SK-N-SH (cell line): ENCODE measurements at regions not wholly inside any gene's neighbourhood (a gene's known extent, or its start where the extent isn't known, plus 50 kb on each side); places are given as distances from the start of the nearest gene placed in this dataset.

Source experiments
- CTCF ChIA-PET: fragments of 300-600, 350-600 bp; formaldehyde crosslinking; extraction: SDS; loops from one replicate; lab custom pipeline; 2021; lab: Yijun Ruan, JAX
- POLR2A ChIA-PET: fragments of 350-600 bp; sonication (Branson Sonifier 250); formaldehyde crosslinking; extraction: SDS; loops from one replicate; lab custom pipeline; 2020; ENCODE audit warnings: antibody characterized with exemption, inconsistent platforms; lab: Yijun Ruan, JAX
- DNase-seq: peaks from one replicate; pipeline ENCODE4 v3.0.0; 2012
- H2AFZ ChIP-seq: fragments of 200-600 bp; sonication (generic); 2 replicates; pipeline ENCODE4 v1.8.1; 2016; ENCODE audit warnings: antibody characterized with exemption, mild to moderate bottlenecking, low read depth
- H3F3A ChIP-seq: fragments of 200-600 bp; sonication (generic); replicated peaks from 2 replicates; pipeline ENCODE3; 2016; ENCODE audit warnings: antibody characterized with exemption, mild to moderate bottlenecking; ENCODE audit not compliant: insufficient read depth
- H3K27ac ChIP-seq, 2 experiments: fragments of 200-500 bp in 1 of 2; fragments of 200-600 bp in 1 of 2; sonication (Bioruptor generic) in 1 of 2; sonication (generic), shearing (Covaris generic) in 1 of 2; 2 replicates each; pipeline versions ENCODE4 v1.5.1 to v1.6.1; 2014 to 2016; ENCODE audit warnings: low read depth in 2 of 2, inconsistent platforms in 1 of 2, low read length in 1 of 2, mild to moderate bottlenecking in 1 of 2, mixed read lengths in 1 of 2
- H3K27me3 ChIP-seq: fragments of 200-600 bp; sonication (generic), shearing (Covaris generic); 2 replicates; pipeline ENCODE4 v1.6.1; 2016; ENCODE audit warnings: mixed run types; ENCODE audit not compliant: insufficient read depth
- H3K36me3 ChIP-seq, 2 experiments: fragments of 200-500 bp in 1 of 2; fragments of 200-600 bp in 1 of 2; sonication (Bioruptor generic) in 1 of 2; sonication (generic) in 1 of 2; replicated peaks in 1 of 2; 2 replicates each; pipeline versions ENCODE3 to v1.5.1; 2014 to 2016; ENCODE audit warnings: low read length in 1 of 2, mild to moderate bottlenecking in 1 of 2; ENCODE audit not compliant: insufficient read depth in 2 of 2, control insufficient read depth in 1 of 2
- H3K4me1 ChIP-seq, 2 experiments: fragments of 200-500 bp in 1 of 2; fragments of 200-600 bp in 1 of 2; sonication (Bioruptor generic) in 1 of 2; sonication (generic), shearing (Covaris generic) in 1 of 2; 2 replicates each; pipeline versions ENCODE4 v1.5.1 to v1.6.1; 2014 to 2016; ENCODE audit warnings: low read depth in 1 of 2, low read length in 1 of 2, mixed run types in 1 of 2; ENCODE audit not compliant: insufficient read depth in 2 of 2, control insufficient read depth in 1 of 2
- H3K4me2 ChIP-seq: fragments of 200-600 bp; sonication (generic), shearing (Covaris generic); 2 replicates; pipeline ENCODE4 v1.6.1; 2017; ENCODE audit warnings: mixed run types
- H3K4me3 ChIP-seq, 2 experiments: fragments of 200-500 bp in 1 of 2; fragments of 200-600 bp in 1 of 2; sonication (Bioruptor generic) in 1 of 2; sonication (generic), shearing (Covaris generic) in 1 of 2; 2 replicates each; pipeline versions ENCODE4 v1.5.1 to v1.8.1; 2014 to 2016; ENCODE audit warnings: low read depth in 2 of 2, inconsistent platforms in 1 of 2, low read length in 1 of 2, mild to moderate bottlenecking in 1 of 2, mixed read lengths in 1 of 2, moderate library complexity in 1 of 2
- H3K79me2 ChIP-seq: fragments of 200-600 bp; sonication (generic); 2 replicates; pipeline ENCODE4 v1.8.1; 2017; ENCODE audit warnings: mild to moderate bottlenecking; ENCODE audit not compliant: insufficient read depth
- H3K9ac ChIP-seq: fragments of 200-600 bp; sonication (generic); 2 replicates; pipeline ENCODE4 v1.6.1; 2017; ENCODE audit warnings: mixed run types
- H3K9me2 ChIP-seq: fragments of 200-600 bp; sonication (generic); 2 replicates; pipeline ENCODE4 v1.6.1; 2017; ENCODE audit warnings: mixed run types
- H3K9me3 ChIP-seq: fragments of 200-600 bp; sonication (generic); 2 replicates; pipeline ENCODE4 v1.6.1; 2017; ENCODE audit warnings: mixed run types, mild to moderate bottlenecking, moderate library complexity
- H4K20me1 ChIP-seq: fragments of 200-600 bp; sonication (generic); 2 replicates; pipeline ENCODE4 v1.6.1; 2017; ENCODE audit warnings: mild to moderate bottlenecking, mixed run types; ENCODE audit not compliant: insufficient read depth
- EZH2phosphoT487 ChIP-seq: fragments of 200-600 bp; sonication (generic); IDR thresholded peaks from 2 replicates; pipeline ENCODE4 v1.6.1; 2017; ENCODE audit warnings: low read depth, mixed run types, mild to moderate bottlenecking, antibody characterized with exemption, moderate library complexity, borderline replicate concordance
- IRF3 ChIP-seq: fragments of 150-350 bp; IDR thresholded peaks from 2 replicates; pipeline ENCODE4 v1.6.1; 2016; ENCODE audit warnings: mild to moderate bottlenecking, low read depth, low read length
- JUND ChIP-seq: IDR thresholded peaks from 2 replicates; pipeline ENCODE4 v1.4.0; 2012
- POLR2AphosphoS5 ChIP-seq: IDR thresholded peaks from 2 replicates; pipeline ENCODE4 v1.6.1; 2012; ENCODE audit warnings: low read depth, low read length
- RAD21 ChIP-seq: IDR thresholded peaks from 2 replicates; pipeline ENCODE4 v1.6.1; 2012; ENCODE audit warnings: mild to moderate bottlenecking, low read length
- RXRA ChIP-seq: IDR thresholded peaks from 2 replicates; pipeline ENCODE4 v1.4.0; 2012; ENCODE audit warnings: low read depth, mild to moderate bottlenecking, borderline replicate concordance
- SIN3A ChIP-seq: IDR thresholded peaks from 2 replicates; pipeline ENCODE4 v1.6.1; 2012; ENCODE audit warnings: low read depth, mild to moderate bottlenecking, low read length, moderate library complexity, borderline replicate concordance
- TAF1 ChIP-seq: IDR thresholded peaks from 2 replicates; pipeline ENCODE4 v1.6.1; 2012; ENCODE audit warnings: low read depth, mild to moderate bottlenecking, low read length, moderate library complexity, borderline replicate concordance
- TCF12 ChIP-seq: IDR thresholded peaks from 2 replicates; pipeline ENCODE4 v1.4.0; 2012
- USF1 ChIP-seq: IDR thresholded peaks from 2 replicates; pipeline ENCODE4 v1.4.0; 2012; ENCODE audit warnings: low read depth, borderline replicate concordance
- WGBS: methylation state at CpG from one replicate; pipeline ENCODE4 v1.1.6; 2017; ENCODE audit warnings: low lambda C conversion rate; 5-methylcytosine and 5-hydroxymethylcytosine counted together
- TF ChIP-seq, protein P1 (sequence below): fragments of 200-600 bp; sonication (generic); IDR thresholded peaks from 2 replicates; pipeline ENCODE4 v1.6.1; 2017; ENCODE audit warnings: antibody characterized with exemption, mild to moderate bottlenecking, moderate library complexity
- TF ChIP-seq, protein P2 (sequence below): IDR thresholded peaks from 2 replicates; pipeline ENCODE4 v1.6.1; 2012; ENCODE audit warnings: mild to moderate bottlenecking, low read depth, low read length, moderate library complexity

DNA sequence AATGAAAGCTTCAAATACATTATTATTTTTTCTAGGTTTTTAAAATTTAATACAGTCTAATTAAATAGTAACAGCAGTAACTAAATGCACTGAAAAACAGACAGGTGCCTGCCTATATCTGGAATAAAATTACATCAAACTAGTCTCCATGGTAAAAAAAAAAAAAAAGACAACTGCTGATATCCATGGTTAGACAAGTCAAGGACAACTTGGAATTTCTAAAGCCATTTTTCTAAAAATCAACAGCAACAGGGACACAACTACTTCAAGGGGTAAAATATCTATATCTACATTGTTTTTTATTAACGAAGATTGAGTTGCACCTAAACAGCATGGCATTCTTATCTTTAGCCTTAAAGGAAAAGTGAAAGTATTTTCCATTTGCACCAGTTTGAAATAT lies 74.7 kb upstream of the VPREB1 start (continued):
- TF ChIP-seq, protein P1, sequence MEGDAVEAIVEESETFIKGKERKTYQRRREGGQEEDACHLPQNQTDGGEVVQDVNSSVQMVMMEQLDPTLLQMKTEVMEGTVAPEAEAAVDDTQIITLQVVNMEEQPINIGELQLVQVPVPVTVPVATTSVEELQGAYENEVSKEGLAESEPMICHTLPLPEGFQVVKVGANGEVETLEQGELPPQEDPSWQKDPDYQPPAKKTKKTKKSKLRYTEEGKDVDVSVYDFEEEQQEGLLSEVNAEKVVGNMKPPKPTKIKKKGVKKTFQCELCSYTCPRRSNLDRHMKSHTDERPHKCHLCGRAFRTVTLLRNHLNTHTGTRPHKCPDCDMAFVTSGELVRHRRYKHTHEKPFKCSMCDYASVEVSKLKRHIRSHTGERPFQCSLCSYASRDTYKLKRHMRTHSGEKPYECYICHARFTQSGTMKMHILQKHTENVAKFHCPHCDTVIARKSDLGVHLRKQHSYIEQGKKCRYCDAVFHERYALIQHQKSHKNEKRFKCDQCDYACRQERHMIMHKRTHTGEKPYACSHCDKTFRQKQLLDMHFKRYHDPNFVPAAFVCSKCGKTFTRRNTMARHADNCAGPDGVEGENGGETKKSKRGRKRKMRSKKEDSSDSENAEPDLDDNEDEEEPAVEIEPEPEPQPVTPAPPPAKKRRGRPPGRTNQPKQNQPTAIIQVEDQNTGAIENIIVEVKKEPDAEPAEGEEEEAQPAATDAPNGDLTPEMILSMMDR = no peak
- no peak for TF ChIP-seq IRF3

DNA sequence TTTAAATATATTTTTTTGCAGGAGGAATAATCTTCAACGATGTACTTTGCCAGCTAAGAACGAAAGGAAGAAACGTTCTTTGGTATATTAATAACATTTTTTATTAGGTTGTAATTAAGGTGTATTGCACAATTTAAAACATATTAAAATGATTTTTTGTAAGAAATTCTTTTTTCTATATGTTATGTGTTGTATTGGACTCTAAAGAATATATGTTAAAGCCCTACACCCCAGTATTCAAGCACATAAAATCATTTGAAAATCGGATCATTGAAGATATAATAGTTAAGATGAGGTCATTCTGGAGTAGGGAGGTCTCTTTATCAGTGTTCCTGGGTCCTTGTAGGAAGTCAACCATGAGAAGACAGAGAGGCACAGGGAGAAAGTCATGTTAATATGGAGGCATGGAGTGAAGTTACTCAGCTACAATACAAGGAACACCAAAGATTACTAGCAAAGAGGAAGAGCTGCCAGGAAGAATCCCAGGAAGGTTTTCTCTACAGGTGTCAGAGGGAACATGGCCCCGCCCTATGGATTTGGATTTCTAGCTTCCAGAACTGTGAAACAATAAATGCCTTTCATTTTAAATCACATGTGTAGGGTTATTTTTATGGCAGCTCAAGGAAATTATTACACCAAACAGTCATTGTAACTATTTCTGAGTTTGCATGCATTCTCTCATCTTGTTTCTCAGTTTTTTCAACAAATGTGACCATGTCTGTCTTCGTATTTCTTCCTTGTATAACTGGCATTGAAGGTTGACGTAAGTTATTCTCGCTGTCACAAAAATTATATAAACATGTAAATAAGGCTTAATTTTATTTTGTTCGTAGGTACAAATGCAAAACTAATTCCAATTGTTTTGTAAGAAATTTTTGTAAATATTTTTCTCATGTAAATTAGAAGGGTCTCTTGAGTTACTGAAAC lies 75.4 kb upstream of the VPREB1 start:
- Histone ChIP-seq H3K4me2 (peak overlapping the region; percentile 61), H3F3A (no peaks in the 10 kb centered on the region), H3K36me3 (no peaks in the 10 kb centered on the region), H3K9me2 (no peaks in the 10 kb centered on the region), H3K9me3 (no peaks in the 10 kb centered on the region), H3K4me3 (peak overlapping the region; percentile 31 to 51; a peak in 2 of 4 replicates), H2AFZ (peak overlapping the region; percentile 84; the same call in 1 of the 2 replicates), H3K27ac (no peak overlapping the region), H3K27me3 (no peaks in the 10 kb centered on the region; the same call in 1 of the 2 replicates), H3K4me1 (no peaks in the 10 kb centered on the region; a peak in 1 of 4 replicates), H4K20me1 (no peaks in the 10 kb centered on the region), H3K9ac (no peak overlapping the region), H3K79me2 (no peaks in the 10 kb centered on the region)
- POLR2A ChIA-PET = no interaction called here
- WGBS = 11% methylated on average over 9 of the region's 9 CpGs
- no peak for DNase-seq
- CTCF ChIA-PET = interaction anchor here (1.0 to 3.9 kb wide), 7 partner anchors 10 to 108 kb away, joined by 3 to 13 read pairs (median 5); no protein-coding TSS in a partner anchor
- TF ChIP-seq EZH2phosphoT487 = no peak

- H3K9me3 ChIP-seq = no peaks in the 10 kb centered on the region
- no peaks in the 10 kb centered on the region for H3K36me3 ChIP-seq
- POLR2A ChIA-PET = no interaction called here
- no peaks in the 10 kb centered on the region; the same call in 1 of the 2 replicates for H3K27me3 ChIP-seq
- peak overlapping the region; percentile 84; the same call in 1 of the 2 replicates for H2AFZ ChIP-seq
- H3K4me2 ChIP-seq = peak overlapping the region; percentile 61
- H3K9ac ChIP-seq = no peak overlapping the region
- H4K20me1 ChIP-seq = no peaks in the 10 kb centered on the region
- CTCF ChIA-PET = interaction anchor here (1.0 to 3.9 kb wide), 7 partner anchors 9 to 108 kb away, joined by 3 to 13 read pairs (median 5); no protein-coding TSS in a partner anchor
- WGBS = 8% methylated on average over 7 of the region's 7 CpGs
- no peaks in the 10 kb centered on the region for H3F3A ChIP-seq
- H3K79me2 ChIP-seq = no peaks in the 10 kb centered on the region
- H3K4me3 ChIP-seq = peak overlapping the region; percentile 31 to 51; a peak in 2 of 4 replicates
- no peaks in the 10 kb centered on the region for H3K9me2 ChIP-seq
- no peak overlapping the region for H3K27ac ChIP-seq
- peak; percentile 16 for DNase-seq
- H3K4me1 ChIP-seq = no peaks in the 10 kb centered on the region; a peak in 1 of 4 replicates
- TF ChIP-seq POLR2AphosphoS5 (no peak), TAF1 (0 out of 2 replicates have a peak, but pooled peaks have one; percentile 38), USF1 (peak; percentile 94), SIN3A (0 out of 2 replicates have a peak, but pooled peaks have one; percentile 22), RXRA (no peak), JUND (no peak), TCF12 (no peak), RAD21 (no peak)
- TF ChIP-seq, protein P2, sequence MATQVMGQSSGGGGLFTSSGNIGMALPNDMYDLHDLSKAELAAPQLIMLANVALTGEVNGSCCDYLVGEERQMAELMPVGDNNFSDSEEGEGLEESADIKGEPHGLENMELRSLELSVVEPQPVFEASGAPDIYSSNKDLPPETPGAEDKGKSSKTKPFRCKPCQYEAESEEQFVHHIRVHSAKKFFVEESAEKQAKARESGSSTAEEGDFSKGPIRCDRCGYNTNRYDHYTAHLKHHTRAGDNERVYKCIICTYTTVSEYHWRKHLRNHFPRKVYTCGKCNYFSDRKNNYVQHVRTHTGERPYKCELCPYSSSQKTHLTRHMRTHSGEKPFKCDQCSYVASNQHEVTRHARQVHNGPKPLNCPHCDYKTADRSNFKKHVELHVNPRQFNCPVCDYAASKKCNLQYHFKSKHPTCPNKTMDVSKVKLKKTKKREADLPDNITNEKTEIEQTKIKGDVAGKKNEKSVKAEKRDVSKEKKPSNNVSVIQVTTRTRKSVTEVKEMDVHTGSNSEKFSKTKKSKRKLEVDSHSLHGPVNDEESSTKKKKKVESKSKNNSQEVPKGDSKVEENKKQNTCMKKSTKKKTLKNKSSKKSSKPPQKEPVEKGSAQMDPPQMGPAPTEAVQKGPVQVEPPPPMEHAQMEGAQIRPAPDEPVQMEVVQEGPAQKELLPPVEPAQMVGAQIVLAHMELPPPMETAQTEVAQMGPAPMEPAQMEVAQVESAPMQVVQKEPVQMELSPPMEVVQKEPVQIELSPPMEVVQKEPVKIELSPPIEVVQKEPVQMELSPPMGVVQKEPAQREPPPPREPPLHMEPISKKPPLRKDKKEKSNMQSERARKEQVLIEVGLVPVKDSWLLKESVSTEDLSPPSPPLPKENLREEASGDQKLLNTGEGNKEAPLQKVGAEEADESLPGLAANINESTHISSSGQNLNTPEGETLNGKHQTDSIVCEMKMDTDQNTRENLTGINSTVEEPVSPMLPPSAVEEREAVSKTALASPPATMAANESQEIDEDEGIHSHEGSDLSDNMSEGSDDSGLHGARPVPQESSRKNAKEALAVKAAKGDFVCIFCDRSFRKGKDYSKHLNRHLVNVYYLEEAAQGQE = no peak
Measured at GRCh38 chr22:22168190-22168940, 76.2 kb upstream of the VPREB1 start.
